IgD-negative memory B cell (primary cell): ENCODE measurements at regions not wholly inside any gene's neighbourhood (a gene's known extent, or its start where the extent isn't known, plus 50 kb on each side); places are given as distances from the start of the nearest gene placed in this dataset.
"Not testable (repeated sequence)": the region's sequence is repeated elsewhere in the genome, so short reads cannot be mapped to it uniquely, and the experiment has no call there.

Source experiments
- H3K27ac Mint-ChIP-seq, 3 donors: one replicate each; pipeline ENCODE4 v1.8.0; 2020 to 2022; ENCODE audit warnings: mild to moderate bottlenecking in 3 of 3, mixed read lengths in 3 of 3, moderate library complexity in 1 of 3
- H3K27me3 Mint-ChIP-seq: one replicate; pipeline ENCODE4 v1.8.0; 2021; ENCODE audit warnings: mixed read lengths
- H3K36me3 Mint-ChIP-seq: one replicate; pipeline ENCODE4 v1.8.0; 2020; ENCODE audit warnings: mild to moderate bottlenecking, mixed read lengths
- H3K4me1 Mint-ChIP-seq, 3 donors: one replicate each; pipeline ENCODE4 v1.8.0; 2020 to 2022; ENCODE audit warnings: mixed read lengths in 3 of 3, mild to moderate bottlenecking in 1 of 3
- H3K4me3 Mint-ChIP-seq, 4 donors: one replicate each; pipeline ENCODE4 v1.8.0; 2020 to 2022; ENCODE audit warnings: mild to moderate bottlenecking in 4 of 4, mixed read lengths in 4 of 4, moderate library complexity in 3 of 4
- H3K9me3 Mint-ChIP-seq, 3 donors: one replicate each; pipeline ENCODE4 v1.8.0; 2020 to 2021; ENCODE audit warnings: mixed read lengths in 3 of 3, mild to moderate bottlenecking in 1 of 3

- no peaks in the 10 kb centered on the region for H3K27me3 Mint-ChIP-seq
- H3K4me1 Mint-ChIP-seq: no peaks in the 10 kb centered on the region
- H3K9me3 Mint-ChIP-seq: peaks cover 0 to 3% (median under 1%) of the 10 kb centered on the region in 3 donors
- no peaks in the 10 kb centered on the region for H3K36me3 Mint-ChIP-seq
- H3K27ac Mint-ChIP-seq: no peak overlapping the region
- no peak overlapping the region for H3K4me3 Mint-ChIP-seq
Observed at GRCh38 chr6:78623554-78623953, 243.8 kb upstream of the IRAK1BP1 start.

GRCh38 chr6:78629154-78629721 lies 238.1 kb upstream of the IRAK1BP1 start:
- H3K4me1 Mint-ChIP-seq: no peaks in the 10 kb centered on the region

GRCh38 chr6:78629836-78630235 lies 237.5 kb upstream of the IRAK1BP1 start:
- Mint-ChIP-seq H3K27ac (no peak overlapping the region), H3K9me3 (peaks cover 0 to 6% (median 3%) of the 10 kb centered on the region in 3 donors), H3K4me3 (no peak overlapping the region), H3K36me3 (no peaks in the 10 kb centered on the region), H3K4me1 (no peaks in the 10 kb centered on the region), H3K27me3 (no peaks in the 10 kb centered on the region)

More at GRCh38 chr6:78629154-78629721, 238.1 kb upstream of the IRAK1BP1 start:
- no peak overlapping the region for H3K27ac Mint-ChIP-seq
- peaks cover 0 to 6% (median 3%) of the 10 kb centered on the region in 3 donors for H3K9me3 Mint-ChIP-seq
- H3K27me3 Mint-ChIP-seq: no peaks in the 10 kb centered on the region
- H3K4me3 Mint-ChIP-seq: no peak overlapping the region
- no peaks in the 10 kb centered on the region for H3K36me3 Mint-ChIP-seq

DNA sequence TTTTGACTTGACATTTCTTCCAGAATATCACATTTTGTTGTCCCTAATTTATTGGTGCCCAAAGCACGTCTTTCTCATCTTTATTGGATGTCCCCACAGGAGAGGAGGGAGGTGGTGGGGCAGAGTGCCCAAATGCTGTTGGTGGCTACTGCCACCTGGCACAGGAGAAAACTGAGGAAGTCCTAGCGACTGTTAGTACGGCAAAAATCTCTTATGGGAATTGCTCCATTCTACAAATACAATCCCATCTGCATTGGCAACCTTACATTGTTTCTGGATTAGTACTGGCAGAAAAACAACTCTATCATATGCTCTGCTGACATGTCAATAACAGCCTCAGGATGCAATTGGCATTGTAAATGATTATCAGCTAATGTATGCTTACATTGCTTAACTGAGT lies 235.4 kb upstream of the IRAK1BP1 start:
- Mint-ChIP-seq H3K9me3 (peaks cover 0 to 6% (median 3%) of the 10 kb centered on the region in 3 donors), H3K27ac (no peak overlapping the region), H3K4me3 (no peak overlapping the region), H3K4me1 (no peaks in the 10 kb centered on the region), H3K36me3 (no peaks in the 10 kb centered on the region), H3K27me3 (no peaks in the 10 kb centered on the region)

DNA sequence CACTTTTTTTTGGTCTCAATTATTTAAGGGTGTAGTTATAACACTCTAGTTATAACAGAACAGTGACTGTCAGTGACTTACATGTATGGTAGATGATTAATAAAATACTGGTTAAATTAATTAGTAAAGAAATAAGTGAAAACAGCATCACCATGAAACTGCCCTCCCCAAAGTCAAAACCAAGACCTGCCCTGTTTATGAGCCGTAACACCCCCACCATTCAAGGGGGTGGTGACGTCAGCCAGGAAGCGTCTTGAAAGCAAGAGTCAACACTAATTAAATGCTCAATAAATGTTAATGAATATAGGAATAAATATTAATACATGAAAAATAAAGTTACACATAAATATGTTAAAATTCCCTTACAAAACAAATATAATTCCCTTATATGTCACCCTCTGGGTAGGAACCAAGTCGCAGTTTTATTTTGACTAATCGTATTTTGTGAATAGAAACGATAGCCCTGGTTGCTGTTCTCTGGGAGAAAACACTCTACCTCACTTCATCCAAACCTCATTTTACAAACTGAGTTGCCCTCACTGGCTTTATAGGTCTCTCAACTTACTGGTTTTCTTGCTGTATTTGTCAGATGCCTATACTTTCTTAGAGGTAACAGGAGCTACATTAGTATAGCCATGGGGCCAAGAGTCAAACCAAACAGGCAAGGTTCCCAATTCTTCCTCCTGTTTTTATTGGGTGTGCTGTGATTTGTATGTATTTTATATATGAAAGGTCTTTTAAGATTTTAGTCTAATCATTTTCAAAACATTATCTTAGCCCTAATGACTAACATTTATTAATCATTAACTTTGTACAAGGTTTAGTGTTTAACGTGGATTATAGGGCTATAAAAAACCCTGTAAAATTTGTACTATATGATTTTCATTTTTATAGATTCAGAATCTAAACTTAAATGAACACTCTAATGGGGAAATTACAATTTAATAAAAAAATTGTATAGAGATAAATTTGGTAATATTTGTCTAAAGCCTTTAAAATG lies 227.9 kb upstream of the IRAK1BP1 start:
- Mint-ChIP-seq H3K4me1 (no peaks in the 10 kb centered on the region), H3K36me3 (no peaks in the 10 kb centered on the region), H3K4me3 (no peak overlapping the region), H3K9me3 (peaks cover 0 to 7% (median 5%) of the 10 kb centered on the region in 3 donors), H3K27ac (no peak overlapping the region), H3K27me3 (no peaks in the 10 kb centered on the region)

DNA sequence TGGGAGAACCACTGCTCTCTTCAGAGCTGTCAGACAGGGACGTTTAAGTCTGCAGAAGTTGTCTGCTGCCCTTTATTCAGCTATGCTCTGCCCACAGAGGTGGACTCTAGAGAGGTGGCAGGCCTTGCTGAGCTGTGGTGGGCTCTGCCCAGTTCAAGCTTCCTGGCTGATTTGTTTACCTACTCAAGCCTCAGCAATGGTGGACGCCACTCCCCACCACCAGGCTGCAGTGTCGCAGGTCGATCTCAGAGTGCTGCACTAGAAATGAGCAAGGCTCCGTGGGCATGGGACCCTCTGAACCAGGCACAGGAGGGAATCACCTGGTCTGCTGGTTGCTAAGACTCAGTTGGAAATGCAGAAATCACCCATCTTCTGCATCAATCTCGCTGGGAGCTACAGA lies 223.4 kb upstream of the IRAK1BP1 start:
- H3K9me3 Mint-ChIP-seq, H3K4me3 Mint-ChIP-seq, H3K36me3 Mint-ChIP-seq, H3K27me3 Mint-ChIP-seq, H3K4me1 Mint-ChIP-seq, H3K27ac Mint-ChIP-seq: not testable (repeated sequence)

DNA sequence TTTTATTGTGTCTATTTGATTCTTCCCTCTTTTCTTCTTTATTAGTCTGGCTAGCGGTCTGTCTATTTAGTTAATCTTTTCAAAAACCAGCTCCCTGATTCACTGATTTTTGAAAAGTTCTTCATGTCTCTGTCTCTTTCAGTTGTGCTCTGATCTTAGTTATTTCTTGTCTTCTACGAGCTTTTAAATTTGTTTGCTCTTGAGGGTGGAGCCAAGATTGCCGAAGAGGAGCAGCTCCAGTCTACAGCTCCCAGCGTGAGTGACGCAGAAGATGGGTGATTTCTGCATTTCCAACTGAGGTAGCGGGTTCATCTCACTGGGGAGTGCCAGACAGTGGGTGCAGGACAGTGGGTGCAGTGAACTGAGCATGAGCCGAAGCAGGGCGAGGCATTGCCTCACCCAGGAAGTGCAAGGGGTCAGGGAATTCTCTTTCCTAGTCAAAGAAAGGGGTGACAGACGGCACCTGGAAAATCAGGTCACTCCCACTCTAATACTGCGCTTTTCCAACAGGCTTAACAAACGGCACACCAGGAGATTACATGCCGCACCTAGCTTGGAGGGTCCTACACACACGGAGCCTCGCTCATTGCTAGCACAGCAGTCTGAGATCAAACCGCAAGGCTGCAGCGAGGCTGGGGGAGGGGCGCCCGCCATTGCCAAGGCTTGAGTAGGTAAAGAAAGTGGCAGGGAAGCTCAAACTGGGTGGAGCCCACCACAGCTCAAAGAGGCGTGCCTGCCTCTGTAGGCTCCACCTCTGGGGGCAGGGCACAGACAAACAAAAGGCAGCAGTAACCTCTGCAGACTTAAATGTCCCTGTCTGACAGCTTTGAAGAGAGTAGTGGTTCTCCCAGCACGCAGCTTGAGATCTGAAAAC lies 220.6 kb upstream of the IRAK1BP1 start:
- H3K9me3 Mint-ChIP-seq: not testable (repeated sequence)

GRCh38 chr6:78665819-78666218 lies 201.5 kb upstream of the IRAK1BP1 start:
- H3K36me3 Mint-ChIP-seq, H3K27ac Mint-ChIP-seq, H3K9me3 Mint-ChIP-seq, H3K27me3 Mint-ChIP-seq, H3K4me1 Mint-ChIP-seq, H3K4me3 Mint-ChIP-seq: not testable (repeated sequence)

More for the DNA sequence above, 220.6 kb upstream of the IRAK1BP1 start:
- not testable (repeated sequence) for H3K36me3 Mint-ChIP-seq, H3K4me3 Mint-ChIP-seq, H3K4me1 Mint-ChIP-seq, H3K27me3 Mint-ChIP-seq
- peak overlapping the region in 1 of 3 donors; percentile 23 for H3K27ac Mint-ChIP-seq

- no peaks in the 10 kb centered on the region for H3K4me1 Mint-ChIP-seq
- H3K4me3 Mint-ChIP-seq: no peak overlapping the region
- no peaks in the 10 kb centered on the region for H3K36me3 Mint-ChIP-seq
Observed at GRCh38 chr6:78666764-78667163, 200.6 kb upstream of the IRAK1BP1 start.

GRCh38 chr6:78670156-78670555 lies 197.2 kb upstream of the IRAK1BP1 start:
- Mint-ChIP-seq H3K36me3 (no peaks in the 10 kb centered on the region), H3K27me3 (no peaks in the 10 kb centered on the region), H3K4me1 (no peaks in the 10 kb centered on the region), H3K27ac (no peak overlapping the region), H3K9me3 (no peaks in the 10 kb centered on the region), H3K4me3 (no peak overlapping the region)

More at GRCh38 chr6:78666764-78667163, 200.6 kb upstream of the IRAK1BP1 start:
- H3K9me3 Mint-ChIP-seq: no peaks in the 10 kb centered on the region
- no peaks in the 10 kb centered on the region for H3K27me3 Mint-ChIP-seq
- H3K27ac Mint-ChIP-seq: no peak overlapping the region

GRCh38 chr6:78670802-78671201 lies 196.5 kb upstream of the IRAK1BP1 start:
- Mint-ChIP-seq H3K4me1 (no peaks in the 10 kb centered on the region), H3K36me3 (no peaks in the 10 kb centered on the region), H3K4me3 (no peak overlapping the region), H3K9me3 (no peaks in the 10 kb centered on the region), H3K27ac (no peak overlapping the region), H3K27me3 (no peaks in the 10 kb centered on the region)

- not testable (repeated sequence) for H3K9me3 Mint-ChIP-seq, H3K27ac Mint-ChIP-seq, H3K36me3 Mint-ChIP-seq, H3K4me1 Mint-ChIP-seq, H3K4me3 Mint-ChIP-seq, H3K27me3 Mint-ChIP-seq
Observed at GRCh38 chr6:78676069-78677007, 191.0 kb upstream of the IRAK1BP1 start.

GRCh38 chr6:78688668-78689067 lies 178.7 kb upstream of the IRAK1BP1 start:
- Mint-ChIP-seq H3K9me3 (peaks cover 3 to 6% (median 4%) of the 10 kb centered on the region in 3 donors), H3K27me3 (no peaks in the 10 kb centered on the region), H3K4me1 (no peaks in the 10 kb centered on the region), H3K4me3 (no peak overlapping the region), H3K27ac (no peak overlapping the region), H3K36me3 (no peaks in the 10 kb centered on the region)

DNA sequence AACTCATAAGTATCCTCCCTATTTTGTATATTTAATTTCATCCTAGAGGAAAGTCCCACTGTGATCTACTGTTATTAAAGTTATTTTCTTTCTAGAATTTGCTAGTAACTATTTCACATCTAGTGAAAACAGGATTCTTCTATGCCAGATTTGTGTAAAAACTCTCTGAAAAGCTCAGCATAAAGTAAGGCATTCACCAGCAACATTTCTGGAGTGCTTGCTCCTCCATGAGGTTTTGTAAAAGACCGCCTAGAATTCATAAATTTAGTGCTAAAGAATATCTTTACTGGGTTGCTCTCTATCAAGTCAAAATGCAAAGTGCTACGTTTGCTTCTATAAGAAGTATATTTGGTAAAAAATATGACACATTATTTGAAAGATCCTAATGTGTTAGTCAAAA lies 173.5 kb upstream of the IRAK1BP1 start:
- Mint-ChIP-seq H3K36me3 (no peaks in the 10 kb centered on the region), H3K27ac (no peak overlapping the region), H3K27me3 (no peaks in the 10 kb centered on the region), H3K4me3 (no peak overlapping the region), H3K9me3 (peaks cover 4 to 7% (median 4%) of the 10 kb centered on the region in 3 donors), H3K4me1 (no peaks in the 10 kb centered on the region)
